DLD1 (cell line): ENCODE measurements at regions not wholly inside any gene's neighbourhood (a gene's known extent, or its start where the extent isn't known, plus 50 kb on each side); places are given as distances from the start of the nearest gene placed in this dataset.

Experiments used
- in situ Hi-C: cut with HindIII; loops from 2 replicates; pipeline ENCODE4 v1.10.0; 2017; ENCODE audit warnings: low sequenced_read_pairs

DNA sequence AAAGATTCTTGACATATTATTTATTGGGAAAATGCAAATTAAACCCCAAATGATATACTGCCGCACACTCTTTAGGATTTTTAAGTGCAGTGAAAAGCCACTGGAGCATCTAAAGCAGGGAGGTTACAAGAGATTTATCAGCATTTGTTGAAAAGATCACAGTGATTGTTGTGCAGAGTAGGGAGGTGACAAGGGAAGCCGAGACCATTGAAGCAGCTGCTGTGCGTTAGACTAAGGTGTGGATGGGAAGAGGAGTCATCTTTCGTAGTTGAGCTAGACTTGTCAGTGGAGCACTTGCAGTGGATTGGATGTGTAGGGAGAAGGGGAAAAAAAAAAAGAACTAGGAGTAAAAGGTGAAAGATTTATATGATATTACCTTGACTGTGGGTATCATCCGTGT, 854.6 kb downstream of the NTRK3 start:
- in situ Hi-C loops, result no loop called here

DNA sequence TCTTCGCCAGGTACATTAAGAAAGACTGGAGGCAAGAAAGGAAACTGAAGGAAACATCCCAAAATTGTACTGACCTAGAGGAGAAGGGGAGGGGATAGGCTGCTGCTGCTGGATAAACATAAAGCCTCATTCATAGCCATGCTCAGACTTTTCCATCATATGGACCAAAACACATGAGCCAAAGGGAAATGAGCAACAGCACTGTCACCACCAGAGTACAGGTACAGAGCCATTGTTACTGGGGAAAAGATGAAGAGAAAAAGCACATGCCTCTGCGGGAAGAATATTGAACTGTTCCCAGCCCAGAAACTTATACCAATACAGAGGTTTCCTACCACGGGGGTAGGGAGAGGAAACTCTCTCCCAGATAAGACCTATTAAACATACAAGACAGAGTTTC, 861.9 kb downstream of the NTRK3 start:
- in situ Hi-C loops, result no loop called here

- in situ Hi-C loops, result no loop called here
Measured at GRCh38 chr15:87387766-87388165, 868.8 kb downstream of the NTRK3 start.

DNA sequence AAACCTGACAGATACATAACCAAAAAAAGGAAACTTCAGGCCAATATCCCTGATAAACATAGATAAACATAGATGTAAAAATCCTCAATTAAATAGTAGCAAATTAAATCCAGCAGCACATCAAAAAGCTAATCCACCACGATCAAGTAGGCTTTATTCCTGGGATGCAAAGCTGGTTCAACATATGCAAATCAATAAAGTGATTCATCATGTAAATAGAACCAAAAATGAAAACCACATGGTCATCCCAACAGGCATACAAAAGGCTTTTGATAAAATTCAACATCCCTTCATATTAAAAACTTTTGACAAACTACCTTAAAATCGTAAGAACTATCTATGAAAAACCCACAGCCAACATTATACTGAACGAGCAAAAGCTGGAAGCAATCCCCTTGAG, 882.2 kb downstream of the NTRK3 start:
- in situ Hi-C loops, result no loop called here

- in situ Hi-C loops, result no loop called here
Measured at GRCh38 chr15:87369269-87369668, 887.3 kb downstream of the NTRK3 start.

- in situ Hi-C loops, result no loop called here
Measured at GRCh38 chr15:87368511-87368910, 888.0 kb downstream of the NTRK3 start.

DNA sequence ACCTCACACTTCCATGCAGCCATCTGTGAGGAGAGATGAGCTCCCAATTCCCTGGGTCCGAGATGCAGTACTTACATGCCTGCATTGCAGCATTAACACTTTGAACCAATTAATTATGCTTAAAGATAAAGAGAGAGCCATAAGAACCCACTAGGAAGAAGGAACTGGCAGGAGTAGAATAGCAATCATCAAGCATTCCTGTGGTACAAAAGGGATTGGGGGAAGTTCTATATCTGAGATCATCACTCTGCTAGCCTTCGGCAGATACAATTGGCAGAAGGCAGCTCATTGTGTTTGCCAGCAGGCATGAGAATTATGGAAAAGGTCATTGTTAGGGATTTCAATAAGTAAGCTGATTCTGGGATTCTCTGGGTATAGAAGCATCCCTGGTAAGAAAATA, 891.4 kb downstream of the NTRK3 start:
- in situ Hi-C loops, result no loop called here

- in situ Hi-C loops, result no loop called here
Measured at GRCh38 chr15:87362531-87362930, 894.0 kb downstream of the NTRK3 start.

DNA sequence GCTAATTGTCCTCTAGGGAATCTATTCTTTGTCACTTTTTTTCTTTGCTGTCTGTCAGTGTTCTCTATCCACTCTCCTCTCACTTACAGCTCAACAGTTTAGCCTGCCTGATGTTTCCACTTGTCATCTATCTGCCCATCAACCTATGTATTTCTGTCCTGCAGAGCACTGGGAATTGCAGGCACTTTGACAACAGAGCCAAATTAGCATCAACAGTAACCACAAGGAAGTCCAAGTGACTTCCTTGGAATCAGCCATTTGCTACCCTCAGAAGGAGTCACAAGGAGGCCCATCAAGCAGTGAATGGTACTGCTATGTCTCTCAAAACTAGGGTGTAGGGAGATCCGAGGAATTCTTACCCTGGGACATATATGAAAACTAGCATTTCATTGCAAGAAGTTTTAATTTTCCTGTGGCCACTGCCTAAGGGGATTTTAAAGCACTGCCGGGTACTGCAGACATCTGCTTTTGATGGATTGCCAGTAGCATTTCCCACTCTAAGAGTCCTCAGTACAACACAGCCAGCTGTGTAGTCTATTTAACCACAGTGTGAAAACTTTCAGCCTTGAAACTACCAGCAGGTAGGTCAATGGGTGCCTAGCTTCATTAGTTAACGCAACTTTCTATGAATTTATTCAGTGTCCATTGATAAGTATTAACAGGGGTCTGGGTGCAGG, 898.8 kb downstream of the NTRK3 start:
- in situ Hi-C loops, result no loop called here

DNA sequence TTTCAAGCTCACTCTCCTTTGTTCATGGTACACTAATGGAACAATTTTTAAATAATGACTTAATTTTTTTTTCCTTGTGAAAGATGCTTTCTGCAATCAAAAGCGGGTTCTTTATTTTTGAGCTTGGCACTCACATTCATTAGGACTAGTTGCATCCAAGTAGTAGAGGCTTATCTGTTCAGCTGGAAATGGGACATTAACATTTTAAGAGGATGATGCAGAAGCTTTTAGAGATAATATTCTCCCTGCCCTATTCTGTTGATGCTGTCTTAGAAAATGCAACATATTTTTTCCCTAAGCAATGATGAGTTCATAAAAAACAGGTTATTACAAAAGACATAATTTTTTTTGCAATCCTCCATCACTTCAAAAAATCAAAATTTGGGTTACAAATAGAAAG, 900.6 kb downstream of the NTRK3 start:
- in situ Hi-C loops, result no loop called here

DNA sequence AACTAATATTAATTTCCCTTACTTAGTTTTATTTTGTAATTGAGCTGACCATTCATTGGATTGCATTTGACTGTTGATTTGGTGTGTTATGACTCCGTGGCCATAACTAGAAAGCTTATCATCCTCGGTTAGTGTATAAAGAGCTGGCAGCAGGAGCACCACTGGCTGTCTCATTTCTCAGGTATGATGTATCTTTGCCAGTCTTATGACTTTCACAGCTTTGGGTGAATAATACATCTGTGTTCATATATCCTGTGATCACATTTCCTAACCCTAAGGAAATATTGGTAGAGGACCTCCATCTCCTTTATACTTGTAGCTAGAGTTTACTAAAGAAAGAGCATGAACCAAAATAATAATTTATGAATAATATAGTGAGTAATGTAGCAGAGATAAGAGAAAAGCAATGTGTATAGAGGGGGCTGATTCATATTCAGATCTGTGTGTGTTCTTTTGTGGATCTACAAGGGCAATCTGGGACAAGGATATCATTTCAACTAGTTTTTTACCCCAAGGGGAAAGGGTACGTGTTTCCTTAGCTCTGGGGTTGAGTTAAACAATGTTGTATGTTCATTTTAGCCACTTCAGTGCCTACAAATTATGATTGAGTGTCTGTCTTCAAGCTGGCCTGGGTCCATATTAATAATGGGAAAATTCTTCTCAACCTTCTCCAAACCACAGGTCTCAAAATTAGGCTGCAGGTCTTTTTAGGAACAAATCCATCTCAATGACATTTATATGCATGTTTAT, 901.7 kb downstream of the NTRK3 start:
- in situ Hi-C loops, result no loop called here

DNA sequence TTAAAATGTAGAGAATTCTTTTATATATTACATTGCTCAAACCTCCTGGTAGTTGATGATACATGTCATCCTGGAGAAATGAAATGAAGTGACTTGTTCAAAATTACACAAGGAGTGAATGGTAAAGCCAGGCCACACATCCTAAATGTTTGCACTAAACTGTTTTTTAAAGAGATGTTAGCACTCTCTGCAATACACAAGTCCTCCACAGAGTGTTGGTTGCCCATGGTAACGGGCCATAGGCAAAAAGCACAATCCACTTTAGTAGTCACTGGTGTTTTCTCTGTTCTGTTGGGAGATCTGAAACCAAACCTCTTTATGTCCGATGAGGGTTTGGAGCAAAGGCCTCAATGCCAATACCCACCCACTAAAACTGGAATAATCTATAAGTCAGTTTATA, 907.4 kb downstream of the NTRK3 start:
- in situ Hi-C loops, result no loop called here

DNA sequence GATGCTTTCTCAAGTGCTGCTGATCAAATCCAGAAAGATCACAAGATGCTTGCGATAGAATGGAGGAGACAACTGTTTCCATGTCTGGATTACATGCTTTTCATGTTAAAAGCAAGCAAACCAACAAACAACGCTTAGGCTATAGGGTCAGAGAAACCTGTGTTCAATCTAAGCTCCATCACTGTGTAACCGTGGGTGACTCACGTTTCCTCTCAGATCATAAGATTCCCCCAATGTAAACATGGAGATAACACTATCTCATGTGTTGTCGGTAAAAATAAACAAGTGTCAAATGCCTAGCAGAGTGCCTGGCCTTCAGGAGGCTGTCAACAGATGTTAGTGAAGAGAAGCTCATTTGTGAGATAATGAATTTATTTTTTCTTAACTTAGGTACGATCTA, 907.8 kb downstream of the NTRK3 start:
- in situ Hi-C loops, result no loop called here

- in situ Hi-C loops, result no loop called here
Measured at GRCh38 chr15:87347806-87348515, 908.6 kb downstream of the NTRK3 start.

DNA sequence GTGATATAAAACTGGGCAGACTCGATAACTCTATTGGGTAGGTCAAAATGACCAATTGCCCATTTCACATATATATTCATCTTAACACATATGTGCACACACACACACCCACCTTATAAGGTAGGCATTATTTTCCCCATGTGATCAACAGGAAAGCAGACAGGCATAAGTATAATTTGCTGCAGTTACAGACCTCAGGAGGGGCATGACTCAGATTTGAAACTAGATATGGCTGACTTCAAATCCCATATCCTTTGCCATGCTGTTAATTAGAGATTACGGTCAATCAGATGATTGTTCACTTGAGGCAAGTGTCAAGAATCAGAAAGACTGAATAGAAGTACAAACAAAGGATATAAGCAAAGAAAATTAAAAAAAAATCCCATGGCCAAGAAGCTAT, 910.6 kb downstream of the NTRK3 start:
- in situ Hi-C loops, result no loop called here

DNA sequence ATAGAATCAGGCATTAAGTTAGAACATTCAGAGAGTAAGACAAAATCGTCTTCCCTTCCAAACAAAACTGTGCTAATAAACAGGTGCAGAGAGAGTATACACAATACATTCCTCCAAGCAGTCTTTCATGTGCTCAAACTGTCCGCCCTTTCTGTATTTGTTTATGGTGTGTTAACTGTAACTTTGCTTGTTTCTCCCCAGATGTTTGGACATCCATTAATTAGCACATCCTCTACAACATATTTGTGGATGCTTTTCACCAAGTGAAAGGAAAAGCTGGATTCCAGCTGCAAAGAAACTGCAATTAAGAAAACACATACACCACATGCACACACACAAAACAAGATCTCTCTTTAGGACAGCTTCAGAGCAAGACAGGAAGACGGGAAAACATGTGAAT, 912.6 kb downstream of the NTRK3 start:
- in situ Hi-C loops, result no loop called here

DNA sequence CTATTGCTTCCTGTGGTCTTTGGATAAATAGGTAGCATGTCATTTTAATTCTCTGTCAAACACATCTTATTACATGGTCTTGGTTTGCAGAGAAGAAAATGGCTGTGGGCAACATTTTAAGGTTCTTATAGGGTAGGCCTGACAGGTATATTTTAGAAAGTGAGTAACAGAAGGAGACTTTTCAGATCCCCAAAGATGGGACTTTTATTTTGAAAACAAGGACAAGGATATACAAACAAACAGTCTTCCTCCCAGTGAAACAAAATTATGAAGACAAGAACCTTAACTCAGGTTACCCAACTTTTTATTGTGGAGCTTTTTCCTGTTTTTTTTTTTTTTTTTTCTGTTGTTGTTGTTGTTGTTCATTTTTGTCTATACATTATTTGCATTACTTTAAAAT, 916.2 kb downstream of the NTRK3 start:
- in situ Hi-C loops, result no loop called here

DNA sequence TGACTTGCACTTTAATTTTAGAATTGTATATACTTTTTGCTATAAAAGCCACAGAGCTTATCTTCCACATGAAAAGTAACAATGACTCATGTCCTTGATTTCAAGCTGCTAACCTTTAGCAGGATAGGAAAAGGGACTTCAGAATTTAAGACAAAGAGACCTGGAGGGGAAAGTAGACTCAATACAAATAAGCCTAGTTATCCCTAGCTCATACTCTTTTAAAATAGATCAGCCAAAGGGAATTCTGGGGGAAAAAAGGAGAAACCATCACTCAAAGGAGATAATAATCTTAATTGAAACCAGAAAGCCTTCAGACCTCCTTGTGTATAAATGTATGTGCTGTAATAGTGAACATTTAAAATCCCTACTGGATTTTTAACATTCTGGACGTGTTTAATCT, 930.3 kb downstream of the NTRK3 start:
- in situ Hi-C loops, result no loop called here

DNA sequence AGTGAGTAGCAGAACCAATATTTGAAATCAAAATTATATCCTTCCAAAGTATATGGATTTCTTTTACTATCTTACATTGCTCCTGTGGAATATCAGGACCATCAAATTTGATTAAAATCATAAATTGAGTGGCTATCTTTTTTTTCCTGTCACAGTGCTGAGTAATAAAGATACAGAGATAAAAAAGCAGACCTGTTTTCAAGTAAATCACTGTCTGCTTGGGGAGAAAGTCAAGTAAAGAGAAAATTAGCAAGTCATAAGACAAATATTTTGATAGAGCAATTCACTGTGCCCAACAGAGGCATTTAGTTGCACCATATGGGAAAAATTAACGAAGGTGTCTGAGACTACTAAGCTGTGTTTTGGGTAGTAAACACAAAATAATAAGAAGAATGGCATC, 933.7 kb downstream of the NTRK3 start:
- in situ Hi-C loops, result no loop called here

DNA sequence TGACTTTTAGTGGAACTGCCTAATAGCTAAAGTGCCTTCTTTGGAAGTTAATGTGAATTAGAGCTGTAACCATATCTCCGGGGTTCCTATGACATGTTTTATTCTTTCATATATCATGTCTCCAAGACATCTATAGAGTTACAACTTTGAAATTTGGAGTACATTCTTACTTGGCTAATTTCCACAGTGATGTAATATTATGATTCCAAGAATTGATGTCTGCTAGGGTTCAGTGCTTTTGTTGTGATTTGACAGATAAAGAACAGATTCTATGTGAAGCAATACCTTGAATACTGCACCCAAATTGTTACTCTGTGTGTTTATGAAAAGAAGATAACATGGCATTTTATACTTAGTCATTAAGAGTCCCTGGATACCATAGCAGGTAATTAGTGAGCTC, 934.3 kb downstream of the NTRK3 start:
- in situ Hi-C loops, result no loop called here

DNA sequence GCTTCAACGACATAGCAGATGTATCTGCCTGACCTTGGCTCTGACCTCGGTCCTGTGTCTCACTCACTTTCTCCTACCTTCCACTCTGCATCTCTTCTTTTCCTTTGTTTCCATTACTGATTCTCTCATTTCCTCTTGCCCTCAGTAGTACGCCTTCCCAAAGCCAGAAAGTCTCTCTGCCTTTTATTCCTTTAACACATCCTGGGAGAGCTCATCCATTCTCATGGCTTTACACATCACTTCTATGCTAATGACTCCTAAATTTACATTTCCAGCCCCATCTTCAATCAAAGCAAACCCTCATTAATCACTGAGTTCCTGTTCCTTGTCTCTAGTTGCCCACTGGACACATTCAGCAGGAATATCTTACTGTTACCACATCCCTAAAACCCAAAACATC, 938.6 kb downstream of the NTRK3 start:
- in situ Hi-C loops, result no loop called here

GRCh38 chr15:87312221-87312620, 944.3 kb downstream of the NTRK3 start:
- in situ Hi-C loops, result no loop called here
